ENCODE measurements at regions not wholly inside any gene's neighbourhood (a gene's known extent, or its start where the extent isn't known, plus 50 kb on each side); places are given as distances from the start of the nearest gene placed in this dataset.

DNA sequence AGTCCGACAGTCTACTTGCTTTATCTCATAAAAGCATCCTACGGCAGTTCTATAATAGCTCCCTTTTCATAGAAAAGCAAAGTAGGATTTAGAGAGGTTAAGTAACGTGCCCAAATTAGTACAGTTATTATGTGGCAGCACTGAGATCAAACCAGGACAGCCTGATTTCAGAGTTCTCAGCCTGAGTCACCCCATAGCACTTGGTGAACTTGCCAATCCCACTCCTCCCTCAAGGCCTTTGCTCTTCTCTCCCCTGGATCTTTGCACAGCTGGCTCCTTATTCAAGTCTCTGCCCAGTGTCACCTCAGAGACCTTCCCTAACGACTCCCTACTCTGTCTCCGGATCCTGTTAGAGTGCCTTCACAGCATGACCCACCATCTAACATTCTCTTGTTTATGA is 438.0 kb upstream of the NFE2L3 start:
- Mint-ChIP-seq H3K9me3 (no peaks in the 10 kb centered on the region), H3K27ac (no peak overlapping the region), H3K4me1 (peaks cover 33% of the 10 kb centered on the region), H3K4me3 (no peak overlapping the region), H3K27me3 (ENCODE audit: low read depth) (peaks cover 2% of the 10 kb centered on the region), H3K36me3 (no peaks in the 10 kb centered on the region)
- no peak for DNase-seq (ENCODE audit: low spot score in 2 of 2, unreplicated experiment in 2 of 2)
- TF ChIP-seq, protein P1, sequence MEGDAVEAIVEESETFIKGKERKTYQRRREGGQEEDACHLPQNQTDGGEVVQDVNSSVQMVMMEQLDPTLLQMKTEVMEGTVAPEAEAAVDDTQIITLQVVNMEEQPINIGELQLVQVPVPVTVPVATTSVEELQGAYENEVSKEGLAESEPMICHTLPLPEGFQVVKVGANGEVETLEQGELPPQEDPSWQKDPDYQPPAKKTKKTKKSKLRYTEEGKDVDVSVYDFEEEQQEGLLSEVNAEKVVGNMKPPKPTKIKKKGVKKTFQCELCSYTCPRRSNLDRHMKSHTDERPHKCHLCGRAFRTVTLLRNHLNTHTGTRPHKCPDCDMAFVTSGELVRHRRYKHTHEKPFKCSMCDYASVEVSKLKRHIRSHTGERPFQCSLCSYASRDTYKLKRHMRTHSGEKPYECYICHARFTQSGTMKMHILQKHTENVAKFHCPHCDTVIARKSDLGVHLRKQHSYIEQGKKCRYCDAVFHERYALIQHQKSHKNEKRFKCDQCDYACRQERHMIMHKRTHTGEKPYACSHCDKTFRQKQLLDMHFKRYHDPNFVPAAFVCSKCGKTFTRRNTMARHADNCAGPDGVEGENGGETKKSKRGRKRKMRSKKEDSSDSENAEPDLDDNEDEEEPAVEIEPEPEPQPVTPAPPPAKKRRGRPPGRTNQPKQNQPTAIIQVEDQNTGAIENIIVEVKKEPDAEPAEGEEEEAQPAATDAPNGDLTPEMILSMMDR (IDR thresholded peaks at IDR 0.05; ENCODE audit: unreplicated experiment) = no peak

DNA sequence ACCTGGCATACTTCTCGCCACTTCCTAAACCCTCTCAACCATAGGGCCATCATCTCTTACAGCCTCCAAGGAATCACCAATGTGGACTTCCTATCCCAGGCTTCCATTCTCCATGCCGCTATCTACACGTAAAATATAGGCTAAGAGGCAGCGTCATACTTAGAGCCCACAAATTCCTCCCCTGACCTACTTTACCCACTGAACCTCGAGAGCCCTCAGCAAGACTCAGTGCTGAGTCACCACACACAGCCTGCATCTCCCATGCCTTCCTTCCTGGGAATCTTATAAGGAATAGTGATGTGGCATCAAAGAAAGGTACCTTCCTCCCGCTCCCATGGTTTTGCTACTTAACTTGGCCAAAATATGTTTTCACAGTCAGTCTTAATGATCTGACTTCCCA is 435.6 kb upstream of the NFE2L3 start:
- TF ChIP-seq, protein P1 (IDR thresholded peaks at IDR 0.05; ENCODE audit: unreplicated experiment) = no peak
- no peaks in the 10 kb centered on the region for H3K36me3 Mint-ChIP-seq

DNA sequence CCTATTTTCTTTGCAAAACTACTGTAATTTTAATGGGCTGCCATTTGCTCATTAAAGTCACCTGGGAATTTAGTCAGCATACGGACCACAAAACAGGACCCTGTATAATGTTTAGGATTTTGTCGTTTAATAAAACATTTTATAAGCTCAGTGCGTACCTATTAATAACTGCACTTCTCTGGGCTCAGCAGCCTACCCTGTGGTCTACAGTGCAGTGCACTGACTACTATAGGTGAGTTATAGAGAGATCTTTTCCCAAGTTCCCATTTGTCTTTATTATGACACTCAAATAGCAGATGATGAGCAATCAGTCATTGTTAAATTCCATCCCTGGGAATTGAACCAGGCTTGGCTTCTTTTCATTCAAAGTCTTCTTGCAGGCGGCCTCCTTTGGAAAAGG is 433.4 kb upstream of the NFE2L3 start:
- TF ChIP-seq, protein P1 (IDR thresholded peaks at IDR 0.05; ENCODE audit: unreplicated experiment) = no peak
- peaks cover 2% of the 10 kb centered on the region for H3K27me3 Mint-ChIP-seq (ENCODE audit: low read depth)
- no peak for DNase-seq (ENCODE audit: low spot score in 2 of 2, unreplicated experiment in 2 of 2)
- peaks cover 27% of the 10 kb centered on the region for H3K4me1 Mint-ChIP-seq
- no peaks in the 10 kb centered on the region for H3K36me3 Mint-ChIP-seq
- H3K4me3 Mint-ChIP-seq = no peak overlapping the region
- H3K27ac Mint-ChIP-seq = no peak overlapping the region
- H3K9me3 Mint-ChIP-seq = no peaks in the 10 kb centered on the region

More for the DNA sequence above, 435.6 kb upstream of the NFE2L3 start:
- Mint-ChIP-seq H3K4me1 (peaks cover 33% of the 10 kb centered on the region), H3K4me3 (no peak overlapping the region), H3K27me3 (ENCODE audit: low read depth) (peaks cover 2% of the 10 kb centered on the region), H3K27ac (no peak overlapping the region), H3K9me3 (no peaks in the 10 kb centered on the region)
- no peak for DNase-seq (ENCODE audit: low spot score in 2 of 2, unreplicated experiment in 2 of 2)

DNA sequence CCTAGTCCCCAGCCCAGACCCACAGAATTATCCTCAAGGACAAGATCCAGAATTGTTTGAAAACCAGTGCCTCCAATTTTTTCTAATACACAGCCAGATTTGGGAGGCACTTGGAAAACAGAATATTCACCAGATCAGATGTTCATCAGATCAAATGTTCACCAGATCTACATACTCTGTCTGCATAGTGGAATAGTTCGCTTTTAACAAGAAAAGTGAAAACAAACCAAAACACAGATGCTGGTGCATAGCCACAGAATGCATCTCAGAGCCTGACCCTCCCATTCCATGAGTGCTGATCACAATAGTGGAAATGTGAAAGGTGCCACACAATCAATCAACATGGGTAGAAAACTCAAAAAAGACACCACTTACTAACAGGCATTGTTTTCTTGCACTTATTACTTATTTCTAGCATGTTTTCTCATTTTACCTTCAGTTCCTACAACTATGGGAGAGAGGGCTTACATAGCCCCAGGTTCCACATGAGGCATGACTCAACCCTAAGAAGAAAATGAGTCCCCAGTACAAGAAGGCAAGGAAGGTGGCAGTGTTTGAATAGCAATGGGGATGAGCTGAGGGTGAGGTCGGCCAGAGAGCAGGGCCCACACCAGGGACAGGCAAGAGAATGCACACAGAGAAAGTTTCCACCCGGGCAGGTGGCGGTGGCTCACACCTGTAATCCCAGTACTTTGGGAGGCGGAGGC is 432.7 kb upstream of the NFE2L3 start:
- H3K27ac Mint-ChIP-seq = no peak overlapping the region
- H3K4me3 Mint-ChIP-seq = no peak overlapping the region
- H3K9me3 Mint-ChIP-seq = no peaks in the 10 kb centered on the region
- no peak for DNase-seq (ENCODE audit: low spot score in 2 of 2, unreplicated experiment in 2 of 2)
- peaks cover 19% of the 10 kb centered on the region for H3K4me1 Mint-ChIP-seq
- no peaks in the 10 kb centered on the region for H3K36me3 Mint-ChIP-seq
- peaks cover 2% of the 10 kb centered on the region for H3K27me3 Mint-ChIP-seq (ENCODE audit: low read depth)
- TF ChIP-seq, protein P1 (IDR thresholded peaks at IDR 0.05; ENCODE audit: unreplicated experiment) = no peak

DNA sequence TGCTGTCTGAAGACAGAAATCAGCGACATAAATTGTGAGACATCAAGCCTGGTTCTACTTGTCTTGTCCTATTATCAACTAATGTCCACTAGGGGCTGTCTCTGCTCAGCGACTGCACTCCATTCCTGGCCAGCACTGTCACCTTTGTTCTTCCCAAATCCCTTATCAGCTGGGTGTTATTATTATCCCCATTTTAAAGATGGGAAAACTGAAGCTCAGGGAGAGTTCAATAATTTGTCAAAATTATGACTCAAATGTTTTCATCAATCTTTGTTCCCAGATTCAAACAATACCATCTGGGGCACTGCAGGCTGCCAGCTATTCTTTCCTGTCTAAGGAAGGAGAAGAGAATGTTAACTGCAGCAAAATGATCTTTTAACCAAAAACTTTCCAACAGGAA is 431.6 kb upstream of the NFE2L3 start:
- H3K4me1 Mint-ChIP-seq = peaks cover 8% of the 10 kb centered on the region
- H3K27me3 Mint-ChIP-seq (ENCODE audit: low read depth) = peaks cover 2% of the 10 kb centered on the region
- TF ChIP-seq, protein P1 (IDR thresholded peaks at IDR 0.05; ENCODE audit: unreplicated experiment) = peak; percentile 22
- no peaks in the 10 kb centered on the region for H3K9me3 Mint-ChIP-seq
- DNase-seq (ENCODE audit: low spot score in 2 of 2, unreplicated experiment in 2 of 2) = no peak
- H3K36me3 Mint-ChIP-seq = no peaks in the 10 kb centered on the region
- H3K4me3 Mint-ChIP-seq = no peak overlapping the region
- H3K27ac Mint-ChIP-seq = no peak overlapping the region

Data from mesothelial cell of epicardium (in vitro differentiated cells).